ENCODE measurements at regions not wholly inside any gene's neighbourhood (a gene's known extent, or its start where the extent isn't known, plus 50 kb on each side); places are given as distances from the start of the nearest gene placed in this dataset.
"Not testable (repeated sequence)": the region's sequence is repeated elsewhere in the genome, so short reads cannot be mapped to it uniquely, and the experiment has no call there.

DNA sequence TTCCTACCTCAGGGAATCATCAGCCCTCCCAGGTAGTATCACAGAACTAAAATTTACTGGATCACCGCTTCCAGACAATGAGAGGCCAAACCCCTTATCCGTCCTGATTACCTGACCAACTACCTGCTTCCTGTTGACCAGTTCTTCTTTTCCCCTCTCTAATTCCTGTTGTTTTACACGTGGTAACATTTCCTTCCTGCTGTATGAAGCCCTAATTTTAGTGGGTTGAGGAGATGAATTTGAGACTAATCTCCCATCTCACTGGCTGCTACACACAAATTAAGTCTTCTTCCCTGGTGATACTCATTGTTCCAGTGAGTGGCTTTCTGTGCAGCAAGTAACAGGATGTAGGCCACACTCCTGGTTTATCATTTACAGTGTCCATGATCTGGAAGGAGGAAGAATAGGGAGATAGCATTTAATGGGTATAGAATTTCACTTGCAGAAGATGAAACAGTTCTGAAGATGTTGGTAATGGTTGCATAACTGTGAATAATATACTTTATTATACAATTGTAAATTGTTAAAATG is 2112.9 kb downstream of the NCAM2 start:
- peak; percentile 81 for DNase-seq

GRCh38 chr21:23119491-23119890 is 2121.3 kb downstream of the NCAM2 start:
- no peak for DNase-seq

- DNase-seq: peak; percentile 30
Measured at GRCh38 chr21:23127973-23128372, 2129.8 kb downstream of the NCAM2 start.

- DNase-seq: no peak
Measured at GRCh38 chr21:23130308-23130707, 2132.1 kb downstream of the NCAM2 start.

GRCh38 chr21:23131177-23131576 is 2133.0 kb downstream of the NCAM2 start:
- peak; percentile 13 for DNase-seq

- DNase-seq: no peak
Measured at GRCh38 chr21:23138797-23139196, 2140.6 kb downstream of the NCAM2 start.

DNA sequence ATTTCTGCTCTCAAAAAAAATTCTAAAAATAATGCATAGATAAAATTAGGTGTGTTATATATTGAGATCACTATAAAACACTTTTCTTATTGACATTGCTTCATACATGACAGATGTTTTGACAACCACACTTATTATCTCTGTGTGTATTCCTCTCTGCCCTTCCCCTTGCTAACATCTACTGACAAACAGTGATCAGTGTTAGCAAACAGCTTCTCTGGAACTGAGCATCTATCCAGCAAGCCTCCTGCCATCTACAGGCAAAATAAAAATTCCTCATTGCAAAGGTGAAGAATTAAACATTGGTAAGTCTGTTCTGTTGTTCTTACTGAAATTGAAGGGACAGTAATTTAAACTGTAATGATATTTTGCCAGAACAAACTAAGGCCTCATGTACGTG is 2153.9 kb downstream of the NCAM2 start:
- peak; percentile 90 for DNase-seq

GRCh38 chr21:23153842-23154241 is 2155.6 kb downstream of the NCAM2 start:
- DNase-seq: not testable (repeated sequence)

DNA sequence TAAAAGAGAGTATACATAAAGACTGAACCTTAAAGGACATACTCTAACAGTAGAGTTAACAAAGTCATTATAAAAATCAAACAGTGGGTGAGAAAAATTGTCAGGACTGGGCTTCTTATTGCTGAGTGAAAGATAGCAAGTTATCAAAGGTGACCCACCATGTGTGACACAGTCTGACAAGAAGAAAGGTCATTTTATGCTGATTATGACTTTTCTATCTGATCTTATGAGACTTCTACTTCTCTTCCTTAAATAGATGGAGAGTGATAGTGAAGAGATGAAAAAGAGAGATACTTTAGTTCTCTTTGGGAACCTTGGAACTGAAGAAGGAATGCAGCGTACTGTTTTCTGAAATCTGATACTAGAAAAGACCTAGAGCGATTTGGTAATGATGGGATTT is 2157.1 kb downstream of the NCAM2 start:
- no peak for DNase-seq

DNA sequence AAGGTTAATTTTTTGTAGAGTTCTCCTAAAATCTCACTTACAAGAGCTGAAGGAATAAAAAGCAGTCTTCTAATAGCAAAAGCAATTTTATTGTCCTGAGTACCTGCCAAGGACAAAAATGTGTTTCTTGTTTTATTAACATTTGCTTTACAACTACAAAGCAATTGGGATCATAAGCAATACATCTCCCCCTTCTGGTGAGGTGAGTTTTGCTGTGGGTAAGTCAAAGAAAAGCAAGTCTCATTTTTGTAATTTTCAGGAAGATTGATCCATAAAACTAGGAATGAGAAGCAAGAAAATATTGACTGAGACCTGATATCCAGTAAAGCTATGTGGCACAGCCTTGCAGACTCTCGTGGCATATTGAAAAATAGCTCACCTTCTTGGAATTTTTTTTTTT is 2162.7 kb downstream of the NCAM2 start:
- peak; percentile 51 for DNase-seq

GRCh38 chr21:23162198-23162946 is 2164.2 kb downstream of the NCAM2 start:
- DNase-seq: peak; percentile 49
